Endodermal cell (in vitro differentiated cells): ENCODE measurements at regions not wholly inside any gene's neighbourhood (a gene's known extent, or its start where the extent isn't known, plus 50 kb on each side); places are given as distances from the start of the nearest gene placed in this dataset.

Experiments
- DNase-seq: peaks from one replicate; pipeline ENCODE4 v3.0.0-alpha.2; 2017
- H3K27ac ChIP-seq: 2 replicates; pipeline ENCODE4 v1.5.1; 2013; ENCODE audit warnings: mild to moderate bottlenecking, low read depth, low read length, moderate library complexity
- H3K27me3 ChIP-seq: 2 replicates; pipeline ENCODE4 v1.6.1; 2013; ENCODE audit warnings: mild to moderate bottlenecking, low read length, moderate library complexity; ENCODE audit not compliant: insufficient read depth, control insufficient read depth, poor library complexity, severe bottlenecking
- H3K36me3 ChIP-seq: 2 replicates; pipeline ENCODE4 v1.7.0; 2013; ENCODE audit warnings: mild to moderate bottlenecking, low read length, moderate library complexity; ENCODE audit not compliant: control insufficient read depth, insufficient read depth
- H3K4me1 ChIP-seq: one replicate; pipeline ENCODE4 v1.7.0; 2013; ENCODE audit warnings: low read length; ENCODE audit not compliant: control insufficient read depth, insufficient read depth
- H3K4me3 ChIP-seq: 2 replicates; pipeline ENCODE4 v1.5.1; 2013; ENCODE audit warnings: mild to moderate bottlenecking, low read length, moderate library complexity
- H3K9ac ChIP-seq: 2 replicates; pipeline ENCODE4 v1.6.1; 2013; ENCODE audit warnings: mild to moderate bottlenecking, low read length, moderate library complexity; ENCODE audit not compliant: poor library complexity, severe bottlenecking; ENCODE audit errors: extremely low read depth
- H3K9me3 ChIP-seq: 2 replicates; pipeline ENCODE4 v1.6.1; 2013; ENCODE audit warnings: mild to moderate bottlenecking, low read length, moderate library complexity; ENCODE audit not compliant: control insufficient read depth
- H3K27ac Mint-ChIP-seq: 2 replicates; pipeline ENCODE4 v1.8.0; 2020; ENCODE audit warnings: mixed read lengths
- H3K27me3 Mint-ChIP-seq: 2 replicates; pipeline ENCODE4 v1.8.0; 2021; ENCODE audit warnings: mild to moderate bottlenecking, mixed read lengths; ENCODE audit not compliant: insufficient read depth
- H3K36me3 Mint-ChIP-seq: 2 replicates; pipeline ENCODE4 v1.8.0; 2020; ENCODE audit warnings: low read depth, mixed read lengths
- H3K4me1 Mint-ChIP-seq: 2 replicates; pipeline ENCODE4 v1.8.0; 2020; ENCODE audit warnings: mixed read lengths
- H3K4me3 Mint-ChIP-seq: 2 replicates; pipeline ENCODE4 v1.8.0; 2020; ENCODE audit warnings: mild to moderate bottlenecking, moderate library complexity, mixed read lengths
- H3K9me3 Mint-ChIP-seq: 2 replicates; pipeline ENCODE4 v1.8.0; 2020; ENCODE audit warnings: mild to moderate bottlenecking, mixed read lengths
- CTCF ChIP-seq: fragments of 200-600 bp; sonication (generic); conservative IDR thresholded peaks from 2 replicates; pipeline ENCODE4 v1.5.0; 2021; ENCODE audit warnings: antibody characterized with exemption, mild to moderate bottlenecking
- WGBS, 2 experiments: methylation state at CpG; one replicate each; pipeline versions ENCODE4 v1.1.5 to v1.1.7; 2013; ENCODE audit warnings: missing lambda C conversion rate in 2 of 2, mixed read lengths in 1 of 2; ENCODE audit not compliant: insufficient coverage in 1 of 2, insufficient read length in 1 of 2; 5-methylcytosine and 5-hydroxymethylcytosine counted together

DNA sequence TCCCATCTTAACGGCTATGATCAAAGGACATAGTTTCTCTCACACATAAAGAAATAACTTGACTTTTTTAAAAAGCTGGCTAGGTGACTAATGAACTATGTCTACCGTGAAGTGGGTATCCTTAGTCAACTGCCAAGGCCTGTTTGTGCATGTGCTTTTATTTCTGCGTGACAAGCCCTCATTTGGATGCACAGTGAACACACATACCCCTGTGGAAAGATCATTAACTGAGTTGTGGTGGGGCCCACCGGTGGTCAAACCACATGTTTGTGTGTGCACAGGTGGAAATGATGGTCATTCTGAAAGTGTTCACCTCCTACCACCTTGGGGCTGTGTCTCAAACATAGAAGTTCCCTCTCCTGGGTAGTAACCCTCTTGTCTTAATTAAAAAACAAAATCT is 256.1 kb upstream of the SALL1 start:
- no peaks in the 10 kb centered on the region for H3K36me3 Mint-ChIP-seq
- Histone ChIP-seq H3K4me1 (peaks cover 2% of the 10 kb centered on the region), H3K36me3 (no peaks in the 10 kb centered on the region), H3K27me3 (no peaks in the 10 kb centered on the region), H3K27ac (no peak overlapping the region), H3K4me3 (no peak overlapping the region), H3K9me3 (no peaks in the 10 kb centered on the region), H3K9ac (no peak overlapping the region)
- DNase-seq, result no peak
- no peak overlapping the region for H3K4me3 Mint-ChIP-seq
- H3K9me3 Mint-ChIP-seq, result peaks cover under 1% of the 10 kb centered on the region
- 99 to 100% methylated on average over 1 to 4 of the region's 4 CpGs for WGBS, 2 experiments
- H3K27ac Mint-ChIP-seq, result no peak overlapping the region
- no peak for TF ChIP-seq CTCF
- H3K27me3 Mint-ChIP-seq, result no peaks in the 10 kb centered on the region
- peaks cover 31% of the 10 kb centered on the region for H3K4me1 Mint-ChIP-seq

DNA sequence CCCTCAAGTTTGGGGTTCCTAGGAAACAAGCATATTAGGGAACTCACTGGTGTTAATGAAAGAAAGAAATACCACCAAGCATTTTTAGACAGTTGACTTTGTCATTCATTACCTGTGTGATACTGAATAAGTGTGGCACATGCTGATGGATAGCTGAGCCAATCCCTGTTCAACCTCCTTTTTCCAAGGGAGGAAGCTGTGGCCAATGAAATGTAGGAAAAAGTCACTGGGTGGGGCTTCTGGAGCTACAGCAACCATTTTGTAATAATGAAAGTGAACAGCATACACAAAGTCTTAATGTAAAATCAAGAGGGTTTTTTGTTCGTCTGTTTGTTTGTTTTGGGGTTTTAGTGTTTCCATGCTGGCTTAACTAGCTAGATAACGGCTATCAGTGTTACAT is 254.3 kb upstream of the SALL1 start:
- H3K4me3 Mint-ChIP-seq, result no peak overlapping the region
- no CpG with 5 or more reads among the region's 2 CpGs for WGBS, 2 experiments
- Histone ChIP-seq H3K9me3 (peaks cover 15% of the 10 kb centered on the region), H3K4me3 (no peak overlapping the region), H3K4me1 (peaks cover 2% of the 10 kb centered on the region), H3K27me3 (no peaks in the 10 kb centered on the region), H3K27ac (no peak overlapping the region), H3K36me3 (no peaks in the 10 kb centered on the region), H3K9ac (no peak overlapping the region)
- DNase-seq, result no peak
- TF ChIP-seq CTCF, result no peak
- no peaks in the 10 kb centered on the region for H3K27me3 Mint-ChIP-seq
- peaks cover 18% of the 10 kb centered on the region for H3K9me3 Mint-ChIP-seq
- H3K27ac Mint-ChIP-seq, result no peak overlapping the region
- H3K36me3 Mint-ChIP-seq, result peaks cover 5% of the 10 kb centered on the region
- H3K4me1 Mint-ChIP-seq, result peaks cover 22% of the 10 kb centered on the region

DNA sequence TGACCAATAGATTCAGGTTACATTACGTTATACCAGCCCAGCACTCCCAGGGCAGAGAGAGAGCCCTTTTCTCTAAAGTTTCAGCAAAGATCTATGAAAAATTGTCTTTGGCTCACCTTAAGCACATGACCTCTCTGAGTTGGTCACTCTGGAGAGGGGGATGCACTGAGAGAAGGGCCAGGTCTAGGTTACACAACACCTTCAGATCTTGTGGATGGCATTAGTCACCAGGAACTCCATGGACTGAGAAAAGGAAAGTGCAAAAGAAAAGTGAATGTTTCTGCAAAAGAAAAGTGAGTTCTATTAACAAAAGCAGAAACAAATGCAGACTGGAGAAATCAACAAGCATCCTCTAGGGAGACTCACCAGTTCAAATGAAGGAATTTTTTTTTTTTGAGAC is 253.3 kb upstream of the SALL1 start:
- 93 to 100% methylated on average over 1 of the region's 1 CpG for WGBS, 2 experiments
- H3K27me3 Mint-ChIP-seq, result no peaks in the 10 kb centered on the region
- H3K4me3 ChIP-seq, result no peak overlapping the region
- no peak overlapping the region for H3K9ac ChIP-seq
- H3K9me3 Mint-ChIP-seq, result peaks cover 21% of the 10 kb centered on the region
- no peak overlapping the region for H3K4me3 Mint-ChIP-seq
- DNase-seq, result no peak
- no peaks in the 10 kb centered on the region for H3K36me3 ChIP-seq
- H3K27me3 ChIP-seq, result no peaks in the 10 kb centered on the region
- peaks cover 19% of the 10 kb centered on the region for H3K9me3 ChIP-seq
- H3K4me1 ChIP-seq, result peaks cover 2% of the 10 kb centered on the region
- H3K4me1 Mint-ChIP-seq, result peaks cover 15% of the 10 kb centered on the region
- H3K27ac Mint-ChIP-seq, result no peak overlapping the region
- no peak for TF ChIP-seq CTCF
- H3K36me3 Mint-ChIP-seq, result peaks cover 5% of the 10 kb centered on the region
- no peak overlapping the region for H3K27ac ChIP-seq
